Liver (tissue), 8 donors: ENCODE measurements at regions not wholly inside any gene's neighbourhood (a gene's known extent, or its start where the extent isn't known, plus 50 kb on each side); places are given as distances from the start of the nearest gene placed in this dataset.
A peak's percentile ranks its signal among the peaks of the same experiment; 100 is the strongest.

Source experiments
- DNase-seq: peaks from one replicate; pipeline ENCODE4 v3.0.0-alpha.2; 2017; ENCODE audit warnings: low spot score
- H3K27ac ChIP-seq, 2 donors: one replicate each; pipeline ENCODE4 v1.7.0; 2013; ENCODE audit warnings: inconsistent platforms in 2 of 2, low read length in 2 of 2, control low read depth in 1 of 2, low read depth in 1 of 2, mild to moderate bottlenecking in 1 of 2
- H3K27me3 ChIP-seq, 4 donors: one replicate each; pipeline versions ENCODE4 v1.6.1 to v1.7.0; 2013; ENCODE audit warnings: low read length in 3 of 4, inconsistent platforms in 1 of 4, mild to moderate bottlenecking in 1 of 4, moderate library complexity in 1 of 4; ENCODE audit not compliant: control insufficient read depth in 4 of 4, insufficient read depth in 4 of 4
- H3K36me3 ChIP-seq, 4 donors: one replicate each; pipeline versions ENCODE4 v1.6.1 to v1.7.0; 2013; ENCODE audit warnings: low read length in 3 of 4, mild to moderate bottlenecking in 3 of 4, low read depth in 1 of 4, moderate library complexity in 1 of 4; ENCODE audit not compliant: control insufficient read depth in 4 of 4, insufficient read depth in 3 of 4
- H3K4me1 ChIP-seq, 4 donors: one replicate each; pipeline versions ENCODE4 v1.6.1 to v1.7.0; 2013; ENCODE audit warnings: low read length in 3 of 4, mild to moderate bottlenecking in 3 of 4, moderate library complexity in 1 of 4; ENCODE audit not compliant: control insufficient read depth in 4 of 4, insufficient read depth in 4 of 4
- H3K4me3 ChIP-seq, 3 donors: one replicate each; pipeline versions ENCODE4 v1.6.1 to v1.7.0; 2013; ENCODE audit warnings: low read length in 3 of 3, control low read depth in 1 of 3, low read depth in 1 of 3, mild to moderate bottlenecking in 1 of 3
- H3K9ac ChIP-seq, 2 donors: one replicate each; pipeline ENCODE4 v1.7.0; 2013; ENCODE audit warnings: low read length in 2 of 2, mild to moderate bottlenecking in 2 of 2, moderate library complexity in 2 of 2, control low read depth in 1 of 2, low read depth in 1 of 2
- H3K9me3 ChIP-seq, 4 donors: one replicate each; pipeline versions ENCODE4 v1.6.1 to v1.7.0; 2013; ENCODE audit warnings: low read length in 3 of 4; ENCODE audit not compliant: control insufficient read depth in 4 of 4
- EGR1 ChIP-seq, 2 donors: IDR thresholded peaks; 2 replicates each; pipeline ENCODE4 v1.6.1; 2016 to 2018; ENCODE audit warnings: antibody characterized with exemption in 2 of 2, low read depth in 2 of 2
- FOXA1 ChIP-seq: IDR thresholded peaks from 2 replicates; pipeline ENCODE4 v1.6.1; 2016; ENCODE audit warnings: antibody characterized with exemption
- FOXA2 ChIP-seq: IDR thresholded peaks from 2 replicates; pipeline ENCODE4 v1.6.1; 2016; ENCODE audit warnings: antibody characterized with exemption
- GABPA ChIP-seq, 2 donors: IDR thresholded peaks in 1 of 2; conservative IDR thresholded peaks in 1 of 2; 2 replicates each; pipeline ENCODE4 v1.6.1; 2016; ENCODE audit warnings: antibody characterized with exemption in 2 of 2, mild to moderate bottlenecking in 1 of 2, moderate library complexity in 1 of 2
- HNF4A ChIP-seq, 2 donors: conservative IDR thresholded peaks; 2 replicates each; pipeline ENCODE4 v1.6.1; 2016; ENCODE audit warnings: antibody characterized with exemption in 2 of 2, mild to moderate bottlenecking in 2 of 2
- HNF4G ChIP-seq: IDR thresholded peaks from 2 replicates; pipeline ENCODE4 v1.6.1; 2016; ENCODE audit warnings: antibody characterized with exemption
- JUND ChIP-seq, 2 donors: IDR thresholded peaks; 2 replicates each; pipeline ENCODE4 v1.6.1; 2016; ENCODE audit warnings: antibody characterized with exemption in 2 of 2
- NR2F2 ChIP-seq: IDR thresholded peaks from 2 replicates; pipeline ENCODE4 v1.6.1; 2016; ENCODE audit warnings: antibody characterized with exemption
- RAD21 ChIP-seq, 2 donors: IDR thresholded peaks; 2 replicates each; pipeline ENCODE4 v1.6.1; 2016; ENCODE audit warnings: antibody characterized with exemption in 2 of 2, mild to moderate bottlenecking in 2 of 2
- RXRA ChIP-seq, 2 donors: IDR thresholded peaks; 2 replicates each; pipeline ENCODE4 v1.6.1; 2017 to 2018; ENCODE audit warnings: antibody characterized with exemption in 2 of 2, mild to moderate bottlenecking in 1 of 2
- SP1 ChIP-seq: IDR thresholded peaks from 2 replicates; pipeline ENCODE4 v1.6.1; 2018; ENCODE audit warnings: antibody characterized with exemption, mild to moderate bottlenecking
- TAF1 ChIP-seq: conservative IDR thresholded peaks from 2 replicates; pipeline ENCODE4 v1.6.1; 2016; ENCODE audit warnings: antibody characterized with exemption, mild to moderate bottlenecking
- YY1 ChIP-seq: IDR thresholded peaks from 2 replicates; pipeline ENCODE4 v1.6.1; 2016; ENCODE audit warnings: antibody characterized with exemption, mild to moderate bottlenecking
- WGBS: extraction: QIAGEN DNeasy Blood & Tissue Kit; methylation state at CpG from one replicate; pipeline ENCODE4 v1.1.7; 2013; 5-methylcytosine and 5-hydroxymethylcytosine counted together
- TF ChIP-seq, protein P1 (sequence below): IDR thresholded peaks from 2 replicates; pipeline ENCODE4 v1.6.1; 2016; ENCODE audit warnings: antibody characterized with exemption
- TF ChIP-seq, protein P2 (sequence below): IDR thresholded peaks from 2 replicates; pipeline ENCODE4 v1.6.1; 2016; ENCODE audit warnings: antibody characterized with exemption
- TF ChIP-seq, protein P3 (sequence below): fragments of 150-350 bp; IDR thresholded peaks from 2 replicates; pipeline ENCODE4 v1.5.1; 2017; ENCODE audit warnings: improper control_type of control experiment, low read depth, low read length; ENCODE audit not compliant: missing input control
- TF ChIP-seq, protein P4 (sequence below): IDR thresholded peaks from 2 replicates; pipeline ENCODE4 v1.6.1; 2016; ENCODE audit warnings: antibody characterized with exemption
- donor health status: healthy.
- donor health status: healthy.
- donor health status: healthy.
- donor health status: healthy.
- donor health status: healthy.

DNA sequence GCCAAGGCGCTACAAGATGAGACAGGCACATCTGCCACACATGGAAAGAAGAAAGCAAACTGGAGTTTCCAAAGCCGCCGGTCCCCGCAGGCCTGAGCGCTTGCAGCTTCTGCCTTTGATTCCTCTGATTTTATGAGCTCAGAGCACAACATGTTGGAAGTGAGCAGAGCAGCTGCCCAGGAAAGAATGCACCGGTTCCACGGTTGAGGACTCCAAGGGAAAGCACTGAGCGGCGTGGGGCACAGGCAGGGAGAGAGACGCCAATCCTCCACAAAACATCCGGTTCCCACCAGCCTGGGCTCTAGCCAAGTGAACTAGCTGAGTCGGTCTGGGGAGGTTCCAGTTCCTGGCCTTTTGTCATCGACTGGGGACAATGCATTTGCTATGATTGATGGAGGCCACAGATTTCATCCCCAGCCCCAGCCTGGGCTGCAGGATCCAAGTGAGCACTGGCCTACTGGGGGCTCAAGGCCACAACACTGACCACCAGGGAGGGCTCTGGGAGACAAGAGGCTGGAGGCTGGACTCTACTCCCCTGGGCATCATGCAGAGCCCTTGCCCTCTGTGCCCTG, 253.1 kb upstream of the IRF2BP2 start:
- no peak overlapping the region for H3K9ac ChIP-seq
- TF ChIP-seq YY1 (no peak), RAD21 (IDR thresholded peaks at IDR 0.05) (peak; percentile 35 to 53), RXRA (IDR thresholded peaks at IDR 0.05) (no peak), FOXA1 (no peak), HNF4G (no peak), GABPA (IDR thresholded peaks at IDR 0.05 in 1 of 2, conservative IDR thresholded peaks at IDR 0.05 in 1 of 2) (no peak), SP1 (peak; percentile 21), EGR1 (IDR thresholded peaks at IDR 0.05; ENCODE audit: low read depth in 2 of 2) (no peak), JUND (IDR thresholded peaks at IDR 0.05) (no peak), FOXA2 (no peak), HNF4A (conservative IDR thresholded peaks at IDR 0.05) (no peak), TAF1 (no peak), NR2F2 (peak; percentile 65)
- TF ChIP-seq, protein P1, sequence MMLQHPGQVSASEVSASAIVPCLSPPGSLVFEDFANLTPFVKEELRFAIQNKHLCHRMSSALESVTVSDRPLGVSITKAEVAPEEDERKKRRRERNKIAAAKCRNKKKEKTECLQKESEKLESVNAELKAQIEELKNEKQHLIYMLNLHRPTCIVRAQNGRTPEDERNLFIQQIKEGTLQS: no peak
- TF ChIP-seq, protein P2, sequence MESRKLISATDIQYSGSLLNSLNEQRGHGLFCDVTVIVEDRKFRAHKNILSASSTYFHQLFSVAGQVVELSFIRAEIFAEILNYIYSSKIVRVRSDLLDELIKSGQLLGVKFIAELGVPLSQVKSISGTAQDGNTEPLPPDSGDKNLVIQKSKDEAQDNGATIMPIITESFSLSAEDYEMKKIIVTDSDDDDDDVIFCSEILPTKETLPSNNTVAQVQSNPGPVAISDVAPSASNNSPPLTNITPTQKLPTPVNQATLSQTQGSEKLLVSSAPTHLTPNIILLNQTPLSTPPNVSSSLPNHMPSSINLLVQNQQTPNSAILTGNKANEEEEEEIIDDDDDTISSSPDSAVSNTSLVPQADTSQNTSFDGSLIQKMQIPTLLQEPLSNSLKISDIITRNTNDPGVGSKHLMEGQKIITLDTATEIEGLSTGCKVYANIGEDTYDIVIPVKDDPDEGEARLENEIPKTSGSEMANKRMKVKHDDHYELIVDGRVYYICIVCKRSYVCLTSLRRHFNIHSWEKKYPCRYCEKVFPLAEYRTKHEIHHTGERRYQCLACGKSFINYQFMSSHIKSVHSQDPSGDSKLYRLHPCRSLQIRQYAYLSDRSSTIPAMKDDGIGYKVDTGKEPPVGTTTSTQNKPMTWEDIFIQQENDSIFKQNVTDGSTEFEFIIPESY: no peak
- TF ChIP-seq, protein P3, sequence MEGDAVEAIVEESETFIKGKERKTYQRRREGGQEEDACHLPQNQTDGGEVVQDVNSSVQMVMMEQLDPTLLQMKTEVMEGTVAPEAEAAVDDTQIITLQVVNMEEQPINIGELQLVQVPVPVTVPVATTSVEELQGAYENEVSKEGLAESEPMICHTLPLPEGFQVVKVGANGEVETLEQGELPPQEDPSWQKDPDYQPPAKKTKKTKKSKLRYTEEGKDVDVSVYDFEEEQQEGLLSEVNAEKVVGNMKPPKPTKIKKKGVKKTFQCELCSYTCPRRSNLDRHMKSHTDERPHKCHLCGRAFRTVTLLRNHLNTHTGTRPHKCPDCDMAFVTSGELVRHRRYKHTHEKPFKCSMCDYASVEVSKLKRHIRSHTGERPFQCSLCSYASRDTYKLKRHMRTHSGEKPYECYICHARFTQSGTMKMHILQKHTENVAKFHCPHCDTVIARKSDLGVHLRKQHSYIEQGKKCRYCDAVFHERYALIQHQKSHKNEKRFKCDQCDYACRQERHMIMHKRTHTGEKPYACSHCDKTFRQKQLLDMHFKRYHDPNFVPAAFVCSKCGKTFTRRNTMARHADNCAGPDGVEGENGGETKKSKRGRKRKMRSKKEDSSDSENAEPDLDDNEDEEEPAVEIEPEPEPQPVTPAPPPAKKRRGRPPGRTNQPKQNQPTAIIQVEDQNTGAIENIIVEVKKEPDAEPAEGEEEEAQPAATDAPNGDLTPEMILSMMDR: no peak
- TF ChIP-seq, protein P4, sequence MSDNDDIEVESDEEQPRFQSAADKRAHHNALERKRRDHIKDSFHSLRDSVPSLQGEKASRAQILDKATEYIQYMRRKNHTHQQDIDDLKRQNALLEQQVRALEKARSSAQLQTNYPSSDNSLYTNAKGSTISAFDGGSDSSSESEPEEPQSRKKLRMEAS: no peak
- H3K4me1 ChIP-seq: peaks cover 0 to 5% (median 2%) of the 10 kb centered on the region in 4 donors
- no peaks in the 10 kb centered on the region for H3K36me3 ChIP-seq
- no peak for DNase-seq
- no peak overlapping the region for H3K4me3 ChIP-seq
- 69% methylated on average over 13 of the region's 13 CpGs for WGBS
- peak overlapping the region; percentile 49 to 51 for H3K27ac ChIP-seq
- no peaks in the 10 kb centered on the region for H3K27me3 ChIP-seq
- no peaks in the 10 kb centered on the region for H3K9me3 ChIP-seq

DNA sequence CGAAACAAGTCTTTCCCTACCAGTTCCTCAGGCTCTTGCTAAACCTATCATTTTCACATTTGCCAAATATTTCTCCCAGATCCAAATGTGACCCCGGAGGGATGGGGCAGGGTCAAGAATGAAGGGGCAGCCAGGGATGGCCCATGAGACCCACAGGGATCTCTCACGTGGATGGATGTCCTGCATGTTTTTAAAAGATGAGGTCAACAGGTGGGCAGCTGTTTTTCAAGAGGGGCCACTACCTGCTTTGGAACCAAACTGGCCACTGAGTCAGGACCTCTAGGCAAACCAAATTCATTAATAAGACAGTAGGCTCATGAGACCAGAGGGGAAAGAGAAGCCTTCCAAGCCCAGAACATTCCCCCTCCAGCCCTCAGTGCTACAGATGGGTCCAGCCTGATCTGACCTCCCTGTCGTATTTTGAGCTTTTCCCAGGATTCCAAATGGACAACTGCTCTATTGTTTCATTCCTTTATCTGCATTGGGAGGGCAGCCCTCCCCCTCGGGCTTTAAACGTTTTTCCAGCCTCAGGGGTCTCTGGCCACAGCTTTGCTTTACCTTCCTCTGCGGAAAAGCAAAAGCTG, 252.5 kb upstream of the IRF2BP2 start:
- Histone ChIP-seq H3K4me1 (peaks cover 0 to 5% (median 2%) of the 10 kb centered on the region in 4 donors), H3K4me3 (no peak overlapping the region), H3K27me3 (no peaks in the 10 kb centered on the region), H3K9ac (no peak overlapping the region), H3K9me3 (no peaks in the 10 kb centered on the region), H3K36me3 (no peaks in the 10 kb centered on the region), H3K27ac (peak overlapping the region; percentile 40 to 51)
- TF ChIP-seq, protein P3: no peak
- DNase-seq: no peak
- 80% methylated on average over 7 of the region's 7 CpGs for WGBS
